Activated T-cell treated with anti-CD3 and anti-CD28 coated beads for 48 hours (primary cell): ENCODE measurements at regions not wholly inside any gene's neighbourhood (a gene's known extent, or its start where the extent isn't known, plus 50 kb on each side); places are given as distances from the start of the nearest gene placed in this dataset.
"Not testable (repeated sequence)": the region's sequence is repeated elsewhere in the genome, so short reads cannot be mapped to it uniquely, and the experiment has no call there.

Source experiments
- DNase-seq: peaks from one replicate; pipeline ENCODE4 v3.0.0-alpha.2; 2020; ENCODE audit warnings: low read depth

DNA sequence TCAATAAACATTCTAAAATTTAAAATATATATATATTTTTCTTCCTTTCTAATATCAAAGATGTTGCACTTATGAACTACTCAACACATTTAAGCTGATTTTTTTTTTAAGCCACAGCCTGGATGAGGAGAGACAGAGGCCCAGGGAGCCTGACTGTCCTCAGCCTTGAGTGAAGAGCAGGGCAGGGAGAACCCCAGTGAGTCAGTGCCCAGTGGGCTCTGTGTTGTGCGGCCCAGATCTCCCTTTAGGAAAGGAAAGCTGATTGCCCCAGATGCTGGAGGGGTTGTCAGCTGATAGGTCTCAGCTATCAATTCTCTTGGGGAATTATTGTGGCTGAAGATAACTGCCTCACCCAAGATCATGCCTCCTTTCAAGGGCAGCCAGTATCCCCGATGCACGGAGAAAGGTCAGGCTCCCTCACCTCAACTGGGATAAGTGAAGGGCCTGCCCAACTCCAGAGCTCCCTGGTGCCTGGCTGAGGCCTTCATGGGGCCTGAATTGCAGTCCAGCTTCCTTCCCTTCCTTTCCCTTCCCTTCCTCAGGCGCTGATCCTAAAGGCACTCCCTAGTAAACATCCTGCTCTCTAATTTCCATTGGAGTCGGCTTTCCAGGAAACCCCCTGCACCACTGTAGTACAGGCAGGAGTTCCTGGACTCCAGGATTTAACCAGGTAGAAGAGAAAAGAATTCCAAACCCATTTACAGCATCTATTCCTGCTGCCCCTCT lies 106.9 kb upstream of the ATL2 start:
- no peak for DNase-seq

- not testable (repeated sequence) for DNase-seq
Observed at GRCh38 chr2:38482710-38483109, 105.6 kb upstream of the ATL2 start.

- no peak for DNase-seq
Observed at GRCh38 chr2:38480617-38481016, 103.5 kb upstream of the ATL2 start.

DNA sequence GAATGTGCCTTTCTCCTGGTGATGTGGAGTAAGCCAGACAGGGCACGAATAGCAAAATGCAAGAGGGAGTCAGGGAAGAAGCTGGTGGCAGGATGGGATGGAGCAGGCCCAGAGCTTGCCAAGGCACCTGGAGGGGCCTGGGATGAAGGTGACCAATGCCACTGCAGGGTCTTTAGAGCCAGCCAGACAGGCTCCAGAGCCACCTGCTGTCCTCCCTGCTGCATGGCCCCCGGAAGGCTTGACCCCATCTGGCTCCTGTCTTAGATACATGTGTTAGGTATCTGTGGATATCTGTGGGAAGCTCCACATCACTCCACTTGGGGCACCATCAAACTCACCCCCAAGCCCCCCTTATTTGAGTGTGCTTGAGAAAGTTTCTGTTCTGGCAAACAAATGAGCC lies 99.9 kb upstream of the ATL2 start:
- no peak for DNase-seq

DNA sequence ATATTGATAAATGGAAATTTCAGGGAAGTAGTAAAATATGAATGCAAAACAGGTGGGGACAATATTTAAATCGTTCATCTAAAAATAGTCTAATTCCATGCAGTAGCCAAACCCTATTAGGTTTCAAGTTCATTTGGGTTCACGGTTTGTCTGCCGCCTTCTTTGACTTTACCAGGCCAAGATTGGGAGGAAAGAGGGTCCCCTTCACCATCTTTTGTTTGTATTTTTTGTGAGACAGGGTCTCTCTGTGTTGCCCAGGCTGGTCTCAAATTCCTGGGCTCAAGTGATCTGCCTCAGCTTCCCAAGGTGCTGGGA lies 98.5 kb upstream of the ATL2 start:
- no peak for DNase-seq

GRCh38 chr2:38474715-38475566 lies 97.9 kb upstream of the ATL2 start:
- no peak for DNase-seq

- no peak for DNase-seq
Observed at GRCh38 chr2:38474021-38474456, 97.0 kb upstream of the ATL2 start.

GRCh38 chr2:38473333-38474005 lies 96.4 kb upstream of the ATL2 start:
- no peak for DNase-seq

- DNase-seq, result no peak
Observed at GRCh38 chr2:38470115-38470514, 93.0 kb upstream of the ATL2 start.

GRCh38 chr2:38467768-38468455 lies 90.8 kb upstream of the ATL2 start:
- no peak for DNase-seq

DNA sequence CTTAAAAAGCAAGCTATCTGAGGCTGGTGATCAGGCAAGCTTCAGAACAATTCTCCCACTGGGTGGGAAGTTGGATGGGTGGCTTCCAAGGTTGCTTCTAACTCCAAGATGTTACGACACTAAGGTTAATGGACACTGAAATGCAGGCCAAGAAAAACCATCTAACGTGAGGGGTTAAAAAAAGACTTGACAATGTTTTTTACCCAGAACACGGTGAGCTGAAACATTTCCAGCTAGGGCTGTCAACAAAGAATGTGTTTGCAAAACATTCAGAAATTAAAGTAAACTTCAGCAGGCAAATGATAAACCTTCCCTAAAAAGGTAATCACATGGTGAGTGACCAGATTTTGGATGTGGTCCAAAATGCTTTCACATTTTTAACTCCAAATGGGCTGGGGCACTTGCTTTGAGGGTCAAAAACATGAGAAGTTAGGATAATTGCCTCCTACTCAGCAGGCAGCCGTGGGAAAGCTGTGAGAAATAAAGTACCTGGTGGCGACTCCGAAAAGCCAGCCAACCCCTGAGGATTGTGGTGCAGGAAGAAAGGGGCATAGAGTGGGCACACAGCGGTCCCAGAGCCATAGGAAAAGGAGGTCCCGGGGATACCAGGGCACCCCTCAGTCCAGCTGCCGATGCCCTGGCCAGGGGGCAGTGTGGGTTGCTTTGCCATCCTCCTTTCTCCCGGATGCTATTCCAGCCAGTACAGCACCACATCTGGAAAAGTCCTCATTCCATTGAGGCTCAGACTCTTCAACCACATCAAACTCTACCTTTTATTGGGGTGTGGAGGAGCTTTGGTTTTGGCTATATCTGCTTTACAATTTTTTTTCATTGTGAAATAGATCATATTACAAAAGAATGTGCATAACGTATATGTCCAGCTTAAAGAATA lies 90.0 kb upstream of the ATL2 start:
- DNase-seq, result no peak

DNA sequence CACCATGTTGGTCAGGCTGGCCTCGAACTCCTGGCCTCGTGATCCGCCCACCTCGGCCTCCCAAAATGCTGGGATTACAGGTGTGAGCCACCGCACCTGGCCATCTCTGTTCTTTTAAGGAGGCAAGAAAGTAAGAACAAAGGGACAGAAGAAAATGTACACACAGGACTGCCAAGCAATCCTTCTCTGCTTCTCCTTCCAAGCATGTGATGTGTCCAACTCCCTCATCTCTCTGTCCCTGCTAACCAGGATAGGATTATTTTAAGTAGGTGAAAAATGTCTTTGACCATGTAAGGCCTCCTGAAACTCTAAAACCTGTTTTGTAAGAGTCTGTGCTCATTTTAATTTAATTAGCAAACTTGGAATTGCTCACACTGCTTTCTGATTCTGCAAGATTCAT lies 89.3 kb upstream of the ATL2 start:
- DNase-seq, result no peak

DNA sequence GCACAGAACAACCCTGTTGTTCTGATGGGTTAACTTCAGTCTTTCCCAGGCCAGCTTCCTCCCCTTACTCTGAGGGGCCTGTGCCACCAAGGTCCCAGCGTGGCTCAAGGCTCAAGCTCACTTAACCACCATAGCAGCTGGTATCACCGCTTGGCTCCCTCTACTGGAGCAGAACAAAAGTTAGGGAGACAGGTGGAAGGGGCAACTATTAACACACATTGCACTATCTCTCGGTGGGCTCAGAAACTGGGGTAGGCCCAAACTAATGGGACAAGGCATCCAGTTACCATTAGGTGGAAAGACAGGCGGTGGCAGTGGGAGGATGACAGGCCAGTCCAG lies 88.7 kb upstream of the ATL2 start:
- no peak for DNase-seq

DNA sequence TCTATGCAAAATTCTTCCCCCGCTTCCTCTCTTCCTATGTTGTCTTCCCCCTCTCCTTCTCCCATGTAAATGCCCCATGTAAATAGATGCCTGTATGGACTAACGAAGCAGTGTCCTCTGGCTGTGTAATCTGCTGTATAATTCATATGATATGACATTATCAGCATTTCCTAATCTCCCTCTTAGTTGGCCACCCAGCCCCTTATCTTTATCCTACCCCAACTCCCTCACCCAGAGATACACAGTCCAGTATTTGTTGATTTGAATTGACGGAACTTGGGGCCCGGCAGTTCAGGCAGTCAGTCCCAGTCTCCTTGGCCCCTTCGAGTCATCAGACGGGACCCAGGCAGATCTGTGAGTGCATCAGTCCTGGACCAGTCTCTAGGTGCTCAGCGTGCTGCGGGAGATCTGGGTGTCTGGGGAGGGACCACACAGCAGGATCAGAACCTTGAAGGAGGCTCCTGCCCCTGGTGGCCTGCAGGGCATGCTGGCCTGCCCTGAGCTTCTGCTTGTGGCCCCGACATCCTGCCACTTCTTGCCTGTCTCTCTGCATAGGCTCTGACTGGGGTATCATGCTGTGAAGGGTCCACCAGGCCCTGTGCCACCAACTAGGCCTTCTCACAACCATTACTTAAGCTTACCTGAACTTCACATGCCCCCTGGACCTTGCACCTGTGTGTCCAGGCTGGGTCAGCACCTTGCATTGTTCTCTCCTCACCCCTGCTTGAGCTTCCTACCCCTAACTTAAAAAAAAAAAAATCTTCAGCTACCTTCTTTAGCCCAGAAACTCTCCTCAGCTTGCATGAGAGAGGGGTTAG lies 88.1 kb upstream of the ATL2 start:
- no peak for DNase-seq

DNA sequence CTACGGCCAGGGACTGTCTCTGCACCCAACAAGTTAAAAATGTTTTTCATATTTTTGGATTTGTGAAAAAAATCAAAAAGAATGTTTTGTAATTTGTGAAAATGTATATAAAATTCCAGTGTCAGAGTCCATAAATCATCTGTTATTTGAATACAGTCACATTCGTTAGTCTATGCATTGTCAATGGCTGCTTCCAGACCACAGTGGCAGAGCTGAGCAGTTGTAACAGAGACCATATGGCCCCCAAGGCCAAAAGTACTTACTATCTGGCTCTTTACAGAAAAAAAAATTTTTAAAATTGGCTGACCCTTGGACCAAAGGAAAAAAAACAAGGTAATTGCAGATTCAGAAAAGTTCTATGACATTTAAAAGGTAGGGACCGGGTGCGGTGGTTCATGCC lies 86.7 kb upstream of the ATL2 start:
- no peak for DNase-seq

DNA sequence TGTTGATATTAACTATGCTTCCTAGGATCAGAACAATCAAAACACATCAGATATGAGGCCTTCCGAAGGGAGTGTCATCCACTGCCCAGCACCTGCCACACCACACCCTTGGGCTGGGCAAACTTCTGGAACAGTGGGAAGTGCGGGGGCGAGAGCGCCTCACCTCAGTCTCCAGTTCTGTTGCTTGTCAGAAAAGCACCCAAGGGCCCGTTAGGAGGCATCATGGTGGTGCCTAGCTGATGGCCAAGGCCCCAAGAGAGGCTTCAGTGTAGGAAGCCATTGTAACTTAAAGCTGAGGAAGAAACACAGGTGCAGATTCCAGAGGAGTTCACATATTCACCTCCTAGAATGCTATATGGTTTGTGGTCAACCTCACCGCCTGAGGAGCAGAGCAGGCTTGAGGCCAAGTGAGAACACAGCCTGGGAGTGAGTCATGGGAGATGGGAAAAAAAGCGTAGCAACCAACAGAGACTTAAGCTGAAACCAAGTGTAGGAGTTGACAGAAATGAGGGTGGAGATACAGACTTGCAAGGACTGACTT lies 85.1 kb upstream of the ATL2 start:
- peak; percentile 55 for DNase-seq

DNA sequence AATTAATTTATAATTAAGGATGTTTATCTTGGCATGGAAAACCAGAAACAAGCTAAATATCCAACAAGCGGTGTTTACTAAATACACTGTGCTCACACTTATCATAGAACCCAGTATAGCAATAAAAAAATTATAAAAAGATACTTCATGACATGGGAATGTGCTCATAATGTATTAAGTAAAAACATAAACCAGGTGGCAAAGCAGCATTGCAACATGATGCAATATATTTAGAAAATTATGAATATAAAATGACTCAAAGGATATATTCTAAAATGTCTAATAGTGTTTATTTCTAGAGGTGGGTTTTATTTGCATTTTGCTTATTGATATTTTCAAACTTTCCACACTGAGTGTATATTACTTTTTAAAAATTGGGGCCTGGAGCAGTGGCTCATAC lies 84.4 kb upstream of the ATL2 start:
- DNase-seq, result no peak

GRCh38 chr2:38460313-38460712 lies 83.2 kb upstream of the ATL2 start:
- DNase-seq, result no peak

DNA sequence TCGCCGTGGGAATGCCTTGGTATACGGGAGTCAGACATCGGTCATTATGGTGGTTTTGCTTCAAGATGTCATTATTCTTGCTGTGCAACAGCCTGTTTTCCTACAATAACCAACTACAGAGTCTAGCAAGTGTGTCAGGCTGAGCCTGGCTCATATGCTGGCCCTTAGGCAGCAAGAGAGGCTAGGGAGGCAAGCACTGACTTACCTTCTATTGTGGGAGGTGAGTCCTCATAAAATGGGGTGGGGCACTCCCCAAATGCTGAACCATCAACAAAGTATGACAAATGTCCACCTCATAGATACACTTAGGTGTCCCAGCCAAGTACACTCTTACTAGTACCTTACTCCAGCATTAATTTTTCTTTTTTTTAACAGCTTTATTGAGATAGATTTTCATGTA lies 77.0 kb upstream of the ATL2 start:
- no peak for DNase-seq

DNA sequence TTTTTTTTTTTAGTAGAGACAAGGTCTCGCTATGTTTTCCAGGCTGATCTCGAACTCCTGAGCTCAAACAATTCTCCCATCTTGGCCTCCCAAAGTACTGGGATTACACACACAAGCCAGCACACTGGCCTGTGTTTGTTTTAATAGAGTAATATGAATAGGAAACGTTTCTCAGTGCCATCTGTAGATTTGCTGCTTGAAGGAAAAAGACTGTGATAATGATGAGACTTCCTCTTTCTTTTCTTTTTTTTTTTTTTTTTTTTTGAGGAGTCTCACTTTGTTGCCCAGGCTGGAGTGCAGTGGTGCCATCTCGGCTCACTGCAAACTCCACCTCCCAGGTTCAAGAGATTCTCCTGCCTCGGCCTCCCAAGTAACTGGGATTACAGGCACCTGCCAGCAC lies 74.7 kb upstream of the ATL2 start:
- not testable (repeated sequence) for DNase-seq
